K562 (cell line): ENCODE measurements at regions not wholly inside any gene's neighbourhood (a gene's known extent, or its start where the extent isn't known, plus 50 kb on each side); places are given as distances from the start of the nearest gene placed in this dataset.

Experiments
- ATAC-seq: fragments of 200-7000 bp; cut with Tn5 transposase; 3 replicates; pipeline ENCODE4 v1.9.1; 2020; ENCODE audit warnings: moderate library complexity
- BruUV-seq: library from RNA; stranded (reverse); fragments of 400-500 nt; replicated peaks from 2 replicates; lab custom pipeline; 2021; lab: Mats Ljungman, UMichigan
- CTCF ChIA-PET: fragments of 300-600 bp; formaldehyde crosslinking; extraction: SDS; loops from one replicate; lab custom pipeline; 2021; ENCODE audit warnings: low intra/inter-chr PET ratio; lab: Yijun Ruan, JAX
- POLR2A ChIA-PET: fragments of 300-600, 350-650 bp; sonication (Branson Sonifier 250); formaldehyde crosslinking; extraction: SDS; loops from one replicate; lab custom pipeline; 2021; ENCODE audit warnings: antibody characterized with exemption, inconsistent platforms; lab: Yijun Ruan, JAX
- DNase-seq, 4 experiments: peaks; one replicate each; pipeline versions ENCODE4 v3.0.0 to v3.0.0-alpha.2; 2011 to 2018; ENCODE audit warnings: low spot score in 3 of 4, mixed read lengths in 3 of 4; ENCODE audit errors: extremely low read depth in 1 of 4
- FAIRE-seq: peaks from 2 replicates; lab custom pipeline; 2011; peaks lifted over from hg19 to GRCh38; lab: Jason Lieb, UNC
- H2AFZ ChIP-seq: 2 replicates; pipeline ENCODE4 v1.6.0; 2011; ENCODE audit warnings: low read depth, low read length, control low read depth, inconsistent platforms
- H3K27ac ChIP-seq: fragments of 200-600 bp; 3 replicates; pipeline ENCODE4 v1.8.0; 2011; ENCODE audit warnings: low read depth, mild to moderate bottlenecking, control low read depth, inconsistent platforms, low read length, moderate library complexity, mixed read lengths; ENCODE audit errors: extremely low read depth
- H3K27me3 ChIP-seq, 2 experiments: fragments of 300-600 bp in 1 of 2; 2 replicates in 1 of 2; 3 replicates in 1 of 2; pipeline versions ENCODE4 v1.6.0 to v1.8.0; 2011; ENCODE audit warnings: inconsistent platforms in 2 of 2, low read length in 2 of 2, mild to moderate bottlenecking in 1 of 2, mixed read lengths in 1 of 2, moderate library complexity in 1 of 2; ENCODE audit not compliant: control insufficient read depth in 2 of 2, insufficient read depth in 2 of 2
- H3K36me3 ChIP-seq: fragments of 300-600 bp; 3 replicates; pipeline ENCODE4 v1.8.0; 2011; ENCODE audit warnings: mild to moderate bottlenecking, low read length, inconsistent platforms; ENCODE audit not compliant: control insufficient read depth, insufficient read depth
- H3K4me1 ChIP-seq, 2 experiments: fragments of 200-600 bp in 1 of 2; replicated peaks in 1 of 2; 2 replicates in 1 of 2; 3 replicates in 1 of 2; pipeline versions ENCODE4 v1.5.1 to v1.8.0; 2011; ENCODE audit warnings: inconsistent platforms in 2 of 2, low read length in 2 of 2, mild to moderate bottlenecking in 1 of 2, mixed read lengths in 1 of 2, moderate library complexity in 1 of 2; ENCODE audit not compliant: control insufficient read depth in 2 of 2, insufficient read depth in 2 of 2
- H3K4me2 ChIP-seq: 2 replicates; pipeline ENCODE4 v1.6.1; 2011; ENCODE audit warnings: low read length, control low read depth, inconsistent platforms, mixed read lengths; ENCODE audit not compliant: insufficient read depth
- H3K4me3 ChIP-seq: fragments of 200-600 bp; sonication (generic), shearing (Covaris generic); 2 replicates; pipeline ENCODE4 v1.5.1; 2016; ENCODE audit warnings: control low read depth, inconsistent platforms
- H3K79me2 ChIP-seq: fragments of 200-600 bp; 3 replicates; pipeline ENCODE4 v1.8.0; 2011; ENCODE audit warnings: low read length, inconsistent platforms; ENCODE audit not compliant: control insufficient read depth, insufficient read depth
- H3K9ac ChIP-seq, 2 experiments: 2 replicates each; pipeline versions ENCODE4 v1.6.0 to v1.6.1; 2011; ENCODE audit warnings: low read depth in 2 of 2, low read length in 2 of 2, control low read depth in 1 of 2, inconsistent platforms in 1 of 2, mild to moderate bottlenecking in 1 of 2, mixed read lengths in 1 of 2; ENCODE audit not compliant: insufficient read depth in 1 of 2
- H3K9me1 ChIP-seq: one replicate; pipeline ENCODE4 v1.6.0; 2011; ENCODE audit warnings: inconsistent platforms, mild to moderate bottlenecking, low read length, moderate library complexity; ENCODE audit not compliant: control insufficient read depth, insufficient read depth
- H3K9me3 ChIP-seq: replicated peaks from 2 replicates; pipeline ENCODE4 v1.5.1; 2011; ENCODE audit warnings: low read depth, low read length, inconsistent platforms; ENCODE audit not compliant: control insufficient read depth, insufficient read depth
- H4K20me1 ChIP-seq: replicated peaks from 2 replicates; pipeline ENCODE4 v1.6.1; 2011; ENCODE audit warnings: low read length, inconsistent platforms, mixed read lengths; ENCODE audit not compliant: control insufficient read depth, insufficient read depth
- SMARCB1 ChIP-seq: IDR thresholded peaks from 2 replicates; pipeline ENCODE4 v1.6.1; 2011; ENCODE audit warnings: improper control_type of control experiment, low read depth; ENCODE audit not compliant: insufficient read length
- WGBS: fragments of 100-300 bp; shearing (Covaris generic); methylation state at CpG from one replicate; pipeline ENCODE4 v1.1.6; 2016; ENCODE audit warnings: low coverage, mixed read lengths; ENCODE audit not compliant: insufficient coverage; ENCODE audit errors: missing lambda C conversion rate; 5-methylcytosine and 5-hydroxymethylcytosine counted together
- in situ Hi-C: fragments of 300-500 bp; cut with MboI; formaldehyde crosslinking; loops from 4 replicates; pipeline ENCODE4 v1.15.0; 2018; ENCODE audit warnings: inconsistent platforms, mixed read lengths
- intact Hi-C: fragments of 100-400 bp; cut with micrococcal nuclease; formaldehyde crosslinking; loops from 2 replicates; pipeline ENCODE4 v1.14.2; 2022
- TF ChIP-seq, protein P1 (sequence below): sonication (generic); formaldehyde crosslinking; IDR thresholded peaks from 2 replicates; pipeline ENCODE4 v1.8.1; 2023; ENCODE audit warnings: mild to moderate bottlenecking, missing genetic modification reagents
- TF ChIP-seq, protein P2 (sequence below): sonication (generic); formaldehyde crosslinking; IDR thresholded peaks from 2 replicates; pipeline ENCODE4 v1.8.0; 2022; ENCODE audit warnings: mild to moderate bottlenecking, missing genetic modification reagents
- TF ChIP-seq, protein P3 (sequence below): fragments of 250-450 bp; sonication (Bioruptor Pico); IDR thresholded peaks from 2 replicates; pipeline ENCODE4 v1.6.1; 2021; ENCODE audit warnings: mild to moderate bottlenecking

DNA sequence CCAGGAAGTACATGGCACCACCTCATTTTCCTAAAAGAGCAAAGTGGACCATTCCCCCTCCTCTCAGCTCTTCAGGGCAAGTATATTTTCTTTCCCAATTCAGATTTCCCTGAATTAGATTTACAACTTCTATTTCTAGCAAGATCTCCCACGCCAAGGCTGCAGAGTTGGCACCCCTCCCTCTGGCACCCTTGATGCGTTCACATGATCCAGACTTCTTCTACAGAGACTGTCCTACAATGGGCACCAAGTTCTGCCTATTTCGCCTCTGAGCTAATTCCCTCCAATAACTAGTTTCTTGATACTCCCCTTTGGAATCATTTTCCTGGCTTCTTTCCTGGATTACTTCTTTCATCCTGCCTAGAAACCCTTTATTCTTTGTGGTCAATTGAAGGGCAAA, 122.0 kb downstream of the CDC7 start:
- no TSS peak for BruUV-seq
- no peak overlapping the region for H3K9ac ChIP-seq
- no peak for FAIRE-seq
- in situ Hi-C loops (no loop called here), intact Hi-C loops (no loop called here)
- ATAC-seq: no peak
- no peaks in the 10 kb centered on the region for H3K27me3 ChIP-seq
- H3K36me3 ChIP-seq: no peaks in the 10 kb centered on the region
- H3K9me1 ChIP-seq: no peaks in the 10 kb centered on the region
- ChIA-PET CTCF (no interaction called here), POLR2A (interaction anchor here (0.6 kb wide), 1 partner anchor 1859 kb away, joined by 3 read pairs; no protein-coding TSS in a partner anchor)
- TF ChIP-seq, protein P1, sequence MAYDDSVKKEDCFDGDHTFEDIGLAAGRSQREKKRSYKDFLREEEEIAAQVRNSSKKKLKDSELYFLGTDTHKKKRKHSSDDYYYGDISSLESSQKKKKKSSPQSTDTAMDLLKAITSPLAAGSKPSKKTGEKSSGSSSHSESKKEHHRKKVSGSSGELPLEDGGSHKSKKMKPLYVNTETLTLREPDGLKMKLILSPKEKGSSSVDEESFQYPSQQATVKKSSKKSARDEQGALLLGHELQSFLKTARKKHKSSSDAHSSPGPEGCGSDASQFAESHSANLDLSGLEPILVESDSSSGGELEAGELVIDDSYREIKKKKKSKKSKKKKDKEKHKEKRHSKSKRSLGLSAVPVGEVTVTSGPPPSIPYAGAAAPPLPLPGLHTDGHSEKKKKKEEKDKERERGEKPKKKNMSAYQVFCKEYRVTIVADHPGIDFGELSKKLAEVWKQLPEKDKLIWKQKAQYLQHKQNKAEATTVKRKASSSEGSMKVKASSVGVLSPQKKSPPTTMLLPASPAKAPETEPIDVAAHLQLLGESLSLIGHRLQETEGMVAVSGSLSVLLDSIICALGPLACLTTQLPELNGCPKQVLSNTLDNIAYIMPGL (CRISPR knock-in tag): no peak
- TF ChIP-seq, protein P2, sequence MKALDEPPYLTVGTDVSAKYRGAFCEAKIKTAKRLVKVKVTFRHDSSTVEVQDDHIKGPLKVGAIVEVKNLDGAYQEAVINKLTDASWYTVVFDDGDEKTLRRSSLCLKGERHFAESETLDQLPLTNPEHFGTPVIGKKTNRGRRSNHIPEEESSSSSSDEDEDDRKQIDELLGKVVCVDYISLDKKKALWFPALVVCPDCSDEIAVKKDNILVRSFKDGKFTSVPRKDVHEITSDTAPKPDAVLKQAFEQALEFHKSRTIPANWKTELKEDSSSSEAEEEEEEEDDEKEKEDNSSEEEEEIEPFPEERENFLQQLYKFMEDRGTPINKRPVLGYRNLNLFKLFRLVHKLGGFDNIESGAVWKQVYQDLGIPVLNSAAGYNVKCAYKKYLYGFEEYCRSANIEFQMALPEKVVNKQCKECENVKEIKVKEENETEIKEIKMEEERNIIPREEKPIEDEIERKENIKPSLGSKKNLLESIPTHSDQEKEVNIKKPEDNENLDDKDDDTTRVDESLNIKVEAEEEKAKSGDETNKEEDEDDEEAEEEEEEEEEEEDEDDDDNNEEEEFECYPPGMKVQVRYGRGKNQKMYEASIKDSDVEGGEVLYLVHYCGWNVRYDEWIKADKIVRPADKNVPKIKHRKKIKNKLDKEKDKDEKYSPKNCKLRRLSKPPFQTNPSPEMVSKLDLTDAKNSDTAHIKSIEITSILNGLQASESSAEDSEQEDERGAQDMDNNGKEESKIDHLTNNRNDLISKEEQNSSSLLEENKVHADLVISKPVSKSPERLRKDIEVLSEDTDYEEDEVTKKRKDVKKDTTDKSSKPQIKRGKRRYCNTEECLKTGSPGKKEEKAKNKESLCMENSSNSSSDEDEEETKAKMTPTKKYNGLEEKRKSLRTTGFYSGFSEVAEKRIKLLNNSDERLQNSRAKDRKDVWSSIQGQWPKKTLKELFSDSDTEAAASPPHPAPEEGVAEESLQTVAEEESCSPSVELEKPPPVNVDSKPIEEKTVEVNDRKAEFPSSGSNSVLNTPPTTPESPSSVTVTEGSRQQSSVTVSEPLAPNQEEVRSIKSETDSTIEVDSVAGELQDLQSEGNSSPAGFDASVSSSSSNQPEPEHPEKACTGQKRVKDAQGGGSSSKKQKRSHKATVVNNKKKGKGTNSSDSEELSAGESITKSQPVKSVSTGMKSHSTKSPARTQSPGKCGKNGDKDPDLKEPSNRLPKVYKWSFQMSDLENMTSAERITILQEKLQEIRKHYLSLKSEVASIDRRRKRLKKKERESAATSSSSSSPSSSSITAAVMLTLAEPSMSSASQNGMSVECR: no peak
- TF ChIP-seq, protein P3, sequence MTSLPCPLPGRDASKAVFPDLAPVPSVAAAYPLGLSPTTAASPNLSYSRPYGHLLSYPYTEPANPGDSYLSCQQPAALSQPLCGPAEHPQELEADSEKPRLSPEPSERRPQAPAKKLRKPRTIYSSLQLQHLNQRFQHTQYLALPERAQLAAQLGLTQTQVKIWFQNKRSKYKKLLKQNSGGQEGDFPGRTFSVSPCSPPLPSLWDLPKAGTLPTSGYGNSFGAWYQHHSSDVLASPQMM (CRISPR knock-in tag): no peak
- no peak for TF ChIP-seq SMARCB1
- no peaks in the 10 kb centered on the region for H3K9me3 ChIP-seq
- WGBS: 40% methylated on average over 3 of the region's 3 CpGs
- no peak overlapping the region for H3K4me3 ChIP-seq
- DNase-seq: no peak
- no peak overlapping the region for H3K27ac ChIP-seq
- no peaks in the 10 kb centered on the region for H3K4me1 ChIP-seq
- H2AFZ ChIP-seq: no peak overlapping the region
- H3K79me2 ChIP-seq: no peaks in the 10 kb centered on the region
- H3K4me2 ChIP-seq: no peak overlapping the region
- H4K20me1 ChIP-seq: no peaks in the 10 kb centered on the region
